GM12878 (cell line): ENCODE measurements at regions not wholly inside any gene's neighbourhood (a gene's known extent, or its start where the extent isn't known, plus 50 kb on each side); places are given as distances from the start of the nearest gene placed in this dataset.

ENCODE experiments used
- ATAC-seq: fragments of 200-7000 bp; cut with Tn5 transposase; 3 replicates; pipeline ENCODE4 v1.9.1; 2020; ENCODE audit warnings: mild to moderate bottlenecking, moderate library complexity
- BruUV-seq: library from RNA; stranded (reverse); fragments of 400-500 nt; replicated peaks from 2 replicates; lab custom pipeline; 2021; lab: Mats Ljungman, UMichigan
- CTCF ChIA-PET: fragments of 300-600 bp; sonication (Branson Sonifier 250); formaldehyde crosslinking; extraction: SDS; loops from one replicate; lab custom pipeline; 2021; ENCODE audit warnings: inconsistent platforms; lab: Yijun Ruan, JAX
- POLR2A ChIA-PET: fragments of 350-600 bp; formaldehyde crosslinking; extraction: SDS; loops from one replicate; lab custom pipeline; 2021; ENCODE audit warnings: inconsistent platforms; lab: Charles Lee
- RAD21 ChIA-PET: fragments of 300-600 bp; sonication (Branson Sonifier 250); formaldehyde crosslinking; loops from one replicate; lab custom pipeline; 2023; ENCODE audit warnings: antibody characterized with exemption; ENCODE audit not compliant: unreplicated experiment; lab: Charles Lee
- SMC1A ChIA-PET: fragments of 300-600 bp; sonication (Branson Sonifier 250); formaldehyde crosslinking; loops from one replicate; lab custom pipeline; 2023; ENCODE audit not compliant: unreplicated experiment, uncharacterized antibody; lab: Charles Lee
- DNase-seq: peaks from one replicate; pipeline ENCODE4 v3.0.0-alpha.2; 2011; ENCODE audit warnings: low read depth, low spot score
- FAIRE-seq: peaks from 3 replicates; lab custom pipeline; 2011; peaks lifted over from hg19 to GRCh38; lab: Jason Lieb, UNC
- H2AFZ ChIP-seq: 2 replicates; pipeline ENCODE4 v1.6.0; 2011; ENCODE audit warnings: low read depth, low read length, control low read depth; ENCODE audit not compliant: control insufficient read depth
- H3K27ac ChIP-seq: 2 replicates; pipeline ENCODE4 v1.5.1; 2011; ENCODE audit warnings: control low read depth; ENCODE audit not compliant: control insufficient read depth, insufficient read depth
- H3K27me3 ChIP-seq, 2 experiments: replicated peaks in 1 of 2; 2 replicates each; pipeline versions ENCODE4 v1.6.0 to v1.6.1; 2011; ENCODE audit warnings: low read length in 1 of 2; ENCODE audit not compliant: control insufficient read depth in 2 of 2, insufficient read depth in 2 of 2
- H3K36me3 ChIP-seq, 2 experiments: 2 replicates each; pipeline ENCODE4 v1.5.1; 2011; ENCODE audit warnings: low read length in 1 of 2; ENCODE audit not compliant: control insufficient read depth in 2 of 2, insufficient read depth in 2 of 2
- H3K4me1 ChIP-seq: 2 replicates; pipeline ENCODE4 v1.6.1; 2011; ENCODE audit warnings: mild to moderate bottlenecking, low read length, moderate library complexity, mixed read lengths; ENCODE audit not compliant: control insufficient read depth, insufficient read depth
- H3K4me2 ChIP-seq: 2 replicates; pipeline ENCODE4 v1.6.0; 2011; ENCODE audit warnings: control low read depth; ENCODE audit not compliant: control insufficient read depth, insufficient read depth
- H3K4me3 ChIP-seq: fragments of 200-600 bp; sonication (generic); 2 replicates; pipeline ENCODE4 v1.5.1; 2016
- H3K79me2 ChIP-seq: 2 replicates; pipeline ENCODE4 v1.6.0; 2011; ENCODE audit warnings: low read length; ENCODE audit not compliant: control insufficient read depth, insufficient read depth
- H3K9ac ChIP-seq: 2 replicates; pipeline ENCODE4 v1.8.0; 2011; ENCODE audit warnings: low read length, control low read depth, mixed read lengths; ENCODE audit not compliant: control insufficient read depth, insufficient read depth
- H3K9me3 ChIP-seq: replicated peaks from 3 replicates; pipeline ENCODE4 v1.5.1; 2011; ENCODE audit warnings: mild to moderate bottlenecking, low read length; ENCODE audit not compliant: control insufficient read depth, insufficient read depth
- H4K20me1 ChIP-seq: 2 replicates; pipeline ENCODE4 v1.6.0; 2011; ENCODE audit not compliant: control insufficient read depth, insufficient read depth
- BHLHE40 ChIP-seq, 2 experiments: fragments of 450-650 bp in 1 of 2; IDR thresholded peaks; 2 replicates each; pipeline ENCODE4 v1.6.1; 2011 to 2017; ENCODE audit warnings: low read depth in 2 of 2, borderline replicate concordance in 1 of 2, improper control_type of control experiment in 1 of 2, low read length in 1 of 2, mild to moderate bottlenecking in 1 of 2
- CBX3 ChIP-seq: fragments of 200-600 bp; sonication (generic); IDR thresholded peaks from 2 replicates; pipeline ENCODE4 v1.6.1; 2016; ENCODE audit warnings: low read depth, borderline replicate concordance
- EGR1 ChIP-seq, 2 experiments: IDR thresholded peaks; 1 replicate in 1 of 2; 2 replicates in 1 of 2; pipeline ENCODE4 v1.6.1; 2011 to 2012; ENCODE audit warnings: low read depth in 2 of 2, low read length in 2 of 2, borderline replicate concordance in 1 of 2, mild to moderate bottlenecking in 1 of 2, moderate library complexity in 1 of 2
- NFIC ChIP-seq: IDR thresholded peaks from 2 replicates; pipeline ENCODE4 v1.6.1; 2012; ENCODE audit warnings: low read depth, mild to moderate bottlenecking, inconsistent platforms, low read length, moderate library complexity
- PAX5 ChIP-seq: IDR thresholded peaks from 2 replicates; pipeline ENCODE4 v1.6.1; 2011; ENCODE audit warnings: low read depth, low read length, borderline replicate concordance
- RAD51 ChIP-seq: fragments of 450-650 bp; IDR thresholded peaks from 2 replicates; pipeline ENCODE4 v1.6.1; 2016; ENCODE audit warnings: moderate library complexity, mild to moderate bottlenecking, inconsistent platforms
- SIN3A ChIP-seq: IDR thresholded peaks from 2 replicates; pipeline ENCODE4 v1.6.1; 2012; ENCODE audit warnings: low read depth, low read length, improper control_type of control experiment
- SMAD1 ChIP-seq: fragments of 450-650 bp; IDR thresholded peaks from 2 replicates; pipeline ENCODE4 v1.6.1; 2018; ENCODE audit warnings: mild to moderate bottlenecking, low read depth; ENCODE audit not compliant: partially characterized antibody
- SMC3 ChIP-seq: IDR thresholded peaks from 2 replicates; pipeline ENCODE4 v1.6.1; 2011; ENCODE audit warnings: low read length, improper control_type of control experiment, borderline replicate concordance
- SP1 ChIP-seq: IDR thresholded peaks from one replicate; pipeline ENCODE4 v1.6.1; 2011; ENCODE audit warnings: low read depth, low read length
- SREBF1 ChIP-seq: IDR thresholded peaks from 2 replicates; pipeline ENCODE4 v1.6.1; 2012; ENCODE audit warnings: mild to moderate bottlenecking, low read length
- TAF1 ChIP-seq: IDR thresholded peaks from 2 replicates; pipeline ENCODE4 v1.6.1; 2011; ENCODE audit warnings: mild to moderate bottlenecking, low read depth, low read length, borderline replicate concordance
- WRNIP1 ChIP-seq: IDR thresholded peaks from 2 replicates; pipeline ENCODE4 v1.6.1; 2011; ENCODE audit warnings: low read depth, low read length, improper control_type of control experiment, borderline replicate concordance
- YBX1 ChIP-seq: fragments of 450-650 bp; IDR thresholded peaks from 2 replicates; pipeline ENCODE4 v1.6.1; 2016; ENCODE audit warnings: antibody characterized with exemption
- WGBS: methylation state at CpG from one replicate; pipeline ENCODE4 v1.1.6; 2016; ENCODE audit warnings: low lambda C conversion rate; ENCODE audit not compliant: insufficient replicate concordance, insufficient coverage; ENCODE audit errors: missing lambda C conversion rate; 5-methylcytosine and 5-hydroxymethylcytosine counted together
- in situ Hi-C: fragments of 300-500 bp; cut with MboI; formaldehyde crosslinking; loops from 9 replicates; pipeline ENCODE4 v1.14.3; 2018; ENCODE audit warnings: mixed read lengths
- intact Hi-C: fragments of 100-400 bp; cut with micrococcal nuclease; formaldehyde crosslinking; loops from one replicate; pipeline ENCODE4 v1.14.2; 2022; ENCODE audit not compliant: unreplicated experiment
- TF ChIP-seq, protein P1 (sequence below): fragments of 450-650 bp; IDR thresholded peaks from 2 replicates; pipeline ENCODE4 v1.6.1; 2016; ENCODE audit warnings: mild to moderate bottlenecking
- TF ChIP-seq, protein P2 (sequence below): fragments of 450-650 bp; formaldehyde crosslinking; IDR thresholded peaks from 2 replicates; pipeline ENCODE4 v1.4.0; 2022; ENCODE audit warnings: mild to moderate bottlenecking, moderate library complexity
- TF ChIP-seq, protein P3 (sequence below): IDR thresholded peaks from 2 replicates; pipeline ENCODE4 v1.6.1; 2012; ENCODE audit warnings: low read depth, low read length, improper control_type of control experiment
- TF ChIP-seq, protein P4 (sequence below): IDR thresholded peaks from 2 replicates; pipeline ENCODE4 v1.6.1; 2011; ENCODE audit warnings: borderline replicate concordance, low read depth, mild to moderate bottlenecking, moderate library complexity, mixed read lengths, low read length; ENCODE audit not compliant: insufficient read depth; ENCODE audit errors: extremely low read length

DNA sequence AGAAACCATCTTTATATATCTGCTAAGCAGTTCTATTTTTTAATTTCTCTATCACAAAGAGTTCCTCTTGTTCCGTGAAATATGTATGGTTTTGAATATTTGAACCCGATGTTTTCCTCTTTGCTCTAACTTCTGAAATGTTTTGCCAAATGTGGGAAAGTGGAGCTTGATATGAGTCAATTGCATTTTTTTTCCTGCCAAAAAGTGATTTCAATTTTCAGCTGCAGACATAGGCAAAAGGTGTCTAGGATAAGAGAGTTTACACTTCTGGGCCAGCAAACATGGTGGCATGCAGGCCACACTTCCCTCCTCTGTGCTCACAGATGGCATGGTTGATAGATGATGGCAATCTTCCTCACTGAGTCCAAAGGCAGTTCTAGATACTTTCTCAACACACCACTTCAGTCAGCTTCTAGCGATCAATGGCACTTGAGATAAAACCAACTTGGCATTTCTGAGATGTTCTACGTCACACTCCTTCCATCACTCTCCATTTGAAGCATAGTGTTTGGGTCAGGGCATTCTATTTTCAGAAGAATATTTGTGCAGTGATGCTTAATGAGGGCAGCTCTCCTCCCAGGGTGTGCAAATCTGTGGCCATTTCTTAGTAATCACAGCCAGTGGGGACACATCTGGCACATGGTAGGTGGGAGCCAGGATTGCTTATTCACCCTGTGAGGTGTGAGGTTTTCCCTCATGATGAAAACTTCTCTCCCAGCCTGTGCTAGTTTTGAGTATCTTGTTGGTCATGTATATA, 54.4 kb upstream of the SCAF4 start:
- POLR2A ChIA-PET = no interaction called here
- TF ChIP-seq SMC3 = no peak
- TF ChIP-seq, protein P1, sequence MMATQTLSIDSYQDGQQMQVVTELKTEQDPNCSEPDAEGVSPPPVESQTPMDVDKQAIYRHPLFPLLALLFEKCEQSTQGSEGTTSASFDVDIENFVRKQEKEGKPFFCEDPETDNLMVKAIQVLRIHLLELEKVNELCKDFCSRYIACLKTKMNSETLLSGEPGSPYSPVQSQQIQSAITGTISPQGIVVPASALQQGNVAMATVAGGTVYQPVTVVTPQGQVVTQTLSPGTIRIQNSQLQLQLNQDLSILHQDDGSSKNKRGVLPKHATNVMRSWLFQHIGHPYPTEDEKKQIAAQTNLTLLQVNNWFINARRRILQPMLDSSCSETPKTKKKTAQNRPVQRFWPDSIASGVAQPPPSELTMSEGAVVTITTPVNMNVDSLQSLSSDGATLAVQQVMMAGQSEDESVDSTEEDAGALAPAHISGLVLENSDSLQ = no peak
- no peak for TF ChIP-seq WRNIP1
- no peak for TF ChIP-seq NFIC
- no peak for TF ChIP-seq SIN3A
- TF ChIP-seq SP1 = no peak
- no peak for TF ChIP-seq PAX5
- TF ChIP-seq EGR1 (IDR thresholded peaks at IDR 0.05; ENCODE audit: borderline replicate concordance in 1 of 2, low read depth in 2 of 2, low read length in 2 of 2) = no peak
- no peak for TF ChIP-seq SREBF1
- TF ChIP-seq, protein P2, sequence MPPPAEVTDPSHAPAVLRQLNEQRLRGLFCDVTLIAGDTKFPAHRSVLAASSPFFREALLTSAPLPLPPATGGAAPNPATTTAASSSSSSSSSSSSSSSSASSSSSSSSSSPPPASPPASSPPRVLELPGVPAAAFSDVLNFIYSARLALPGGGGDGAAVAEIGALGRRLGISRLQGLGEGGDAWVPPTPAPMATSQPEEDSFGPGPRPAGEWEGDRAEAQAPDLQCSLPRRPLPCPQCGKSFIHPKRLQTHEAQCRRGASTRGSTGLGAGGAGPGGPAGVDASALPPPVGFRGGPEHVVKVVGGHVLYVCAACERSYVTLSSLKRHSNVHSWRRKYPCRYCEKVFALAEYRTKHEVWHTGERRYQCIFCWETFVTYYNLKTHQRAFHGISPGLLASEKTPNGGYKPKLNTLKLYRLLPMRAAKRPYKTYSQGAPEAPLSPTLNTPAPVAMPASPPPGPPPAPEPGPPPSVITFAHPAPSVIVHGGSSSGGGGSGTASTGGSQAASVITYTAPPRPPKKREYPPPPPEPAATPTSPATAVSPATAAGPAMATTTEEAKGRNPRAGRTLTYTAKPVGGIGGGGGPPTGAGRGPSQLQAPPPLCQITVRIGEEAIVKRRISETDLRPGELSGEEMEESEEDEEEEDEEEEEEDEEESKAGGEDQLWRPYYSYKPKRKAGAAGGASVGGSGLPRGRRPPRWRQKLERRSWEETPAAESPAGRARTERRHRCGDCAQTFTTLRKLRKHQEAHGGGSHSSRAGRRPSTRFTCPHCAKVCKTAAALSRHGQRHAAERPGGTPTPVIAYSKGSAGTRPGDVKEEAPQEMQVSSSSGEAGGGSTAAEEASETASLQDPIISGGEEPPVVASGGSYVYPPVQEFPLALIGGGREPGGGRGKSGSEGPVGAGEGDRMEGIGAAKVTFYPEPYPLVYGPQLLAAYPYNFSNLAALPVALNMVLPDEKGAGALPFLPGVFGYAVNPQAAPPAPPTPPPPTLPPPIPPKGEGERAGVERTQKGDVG (CRISPR knock-in tag) = no peak
- no peak for TF ChIP-seq CBX3
- TF ChIP-seq SMAD1 = no peak
- no peak for TF ChIP-seq BHLHE40 (IDR thresholded peaks at IDR 0.05; ENCODE audit: borderline replicate concordance in 1 of 2, low read depth in 2 of 2, low read length in 1 of 2)
- TF ChIP-seq TAF1 = no peak
- TF ChIP-seq, protein P3, sequence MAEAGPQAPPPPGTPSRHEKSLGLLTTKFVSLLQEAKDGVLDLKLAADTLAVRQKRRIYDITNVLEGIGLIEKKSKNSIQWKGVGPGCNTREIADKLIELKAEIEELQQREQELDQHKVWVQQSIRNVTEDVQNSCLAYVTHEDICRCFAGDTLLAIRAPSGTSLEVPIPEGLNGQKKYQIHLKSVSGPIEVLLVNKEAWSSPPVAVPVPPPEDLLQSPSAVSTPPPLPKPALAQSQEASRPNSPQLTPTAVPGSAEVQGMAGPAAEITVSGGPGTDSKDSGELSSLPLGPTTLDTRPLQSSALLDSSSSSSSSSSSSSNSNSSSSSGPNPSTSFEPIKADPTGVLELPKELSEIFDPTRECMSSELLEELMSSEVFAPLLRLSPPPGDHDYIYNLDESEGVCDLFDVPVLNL = no peak
- no peak for TF ChIP-seq YBX1
- no peak for TF ChIP-seq RAD51
- TF ChIP-seq, protein P4, sequence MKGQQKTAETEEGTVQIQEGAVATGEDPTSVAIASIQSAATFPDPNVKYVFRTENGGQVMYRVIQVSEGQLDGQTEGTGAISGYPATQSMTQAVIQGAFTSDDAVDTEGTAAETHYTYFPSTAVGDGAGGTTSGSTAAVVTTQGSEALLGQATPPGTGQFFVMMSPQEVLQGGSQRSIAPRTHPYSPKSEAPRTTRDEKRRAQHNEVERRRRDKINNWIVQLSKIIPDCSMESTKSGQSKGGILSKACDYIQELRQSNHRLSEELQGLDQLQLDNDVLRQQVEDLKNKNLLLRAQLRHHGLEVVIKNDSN = no peak
- DNase-seq = no peak
- WGBS = 70% methylated on average over 4 of the region's 4 CpGs
- Histone ChIP-seq H4K20me1 (no peaks in the 10 kb centered on the region), H3K79me2 (no peaks in the 10 kb centered on the region), H3K4me3 (no peak overlapping the region), H3K4me1 (no peaks in the 10 kb centered on the region), H3K4me2 (no peak overlapping the region), H3K9ac (no peak overlapping the region), H3K27me3 (no peaks in the 10 kb centered on the region), H3K36me3 (no peaks in the 10 kb centered on the region), H3K9me3 (no peaks in the 10 kb centered on the region), H3K27ac (no peak overlapping the region), H2AFZ (no peak overlapping the region)
- CTCF ChIA-PET = interaction anchor here (0.6 to 1.4 kb wide), 14 partner anchors 8 to 1410 kb away, joined by 3 to 13 read pairs (median 4); no protein-coding TSS in a partner anchor
- intact Hi-C loops = loop anchor here (1.0 kb wide), 1 partner anchor 472 kb away; no protein-coding TSS in a partner anchor
- SMC1A ChIA-PET = interaction anchor here (0.9 to 1.6 kb wide), 4 partner anchors 14 to 471 kb away, joined by 3 to 14 read pairs (median 4); no protein-coding TSS in a partner anchor
- RAD21 ChIA-PET = interaction anchor here (0.8 kb wide), 3 partner anchors 14 to 472 kb away, joined by 3 to 6 read pairs (median 4); no protein-coding TSS in a partner anchor
- ATAC-seq = no peak
- FAIRE-seq = no peak
- in situ Hi-C loops = no loop called here
- no TSS peak for BruUV-seq
